Osteocyte (in vitro differentiated cells): ENCODE measurements at regions not wholly inside any gene's neighbourhood (a gene's known extent, or its start where the extent isn't known, plus 50 kb on each side); places are given as distances from the start of the nearest gene placed in this dataset.

Experiments used
- DNase-seq: peaks from one replicate; pipeline ENCODE4 v3.0.0; 2021; ENCODE audit warnings: mixed read lengths; ENCODE audit not compliant: unreplicated experiment; ENCODE audit errors: extremely low spot score
- H3K27ac Mint-ChIP-seq: one replicate; pipeline ENCODE4 v1.8.0; 2021; ENCODE audit warnings: mild to moderate bottlenecking, mixed read lengths; ENCODE audit not compliant: unreplicated experiment
- H3K27me3 Mint-ChIP-seq: one replicate; pipeline ENCODE4 v1.8.0; 2021; ENCODE audit warnings: mixed read lengths; ENCODE audit not compliant: unreplicated experiment
- H3K36me3 Mint-ChIP-seq: one replicate; pipeline ENCODE4 v1.8.0; 2021; ENCODE audit warnings: mixed read lengths; ENCODE audit not compliant: unreplicated experiment
- H3K4me1 Mint-ChIP-seq: one replicate; pipeline ENCODE4 v1.8.0; 2021; ENCODE audit warnings: mixed read lengths; ENCODE audit not compliant: unreplicated experiment
- H3K4me3 Mint-ChIP-seq: one replicate; pipeline ENCODE4 v1.8.0; 2021; ENCODE audit warnings: mild to moderate bottlenecking, moderate library complexity, mixed read lengths; ENCODE audit not compliant: unreplicated experiment
- H3K9me3 Mint-ChIP-seq: one replicate; pipeline ENCODE4 v1.8.0; 2021; ENCODE audit warnings: mixed read lengths; ENCODE audit not compliant: unreplicated experiment
- TF ChIP-seq, protein P1 (sequence below): fragments of 200-600 bp; sonication (generic); IDR thresholded peaks from 2 replicates; pipeline ENCODE4 v1.5.0; 2021; ENCODE audit warnings: antibody characterized with exemption, mild to moderate bottlenecking, moderate library complexity

DNA sequence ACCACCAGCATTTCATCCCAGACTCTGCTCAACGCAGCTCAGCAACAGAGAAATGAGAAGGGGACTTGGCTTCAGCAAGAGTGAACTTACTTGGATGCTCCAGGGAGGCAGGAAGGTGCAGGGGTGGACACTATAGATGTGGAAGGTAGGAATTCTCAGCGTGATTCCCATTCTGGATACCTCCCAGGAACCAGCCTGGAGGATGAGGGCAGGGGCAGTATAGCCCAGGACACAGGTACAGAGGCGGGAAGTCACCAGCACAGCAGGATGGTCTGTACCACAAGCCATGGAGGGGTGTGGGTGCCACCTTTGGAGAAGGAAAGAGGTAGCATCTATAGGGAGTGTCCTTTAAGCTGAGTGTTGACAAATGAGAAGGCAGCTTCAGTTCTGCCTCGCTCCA, 1275.2 kb downstream of the TBC1D22A start:
- no peak overlapping the region for H3K27ac Mint-ChIP-seq
- no peaks in the 10 kb centered on the region for H3K36me3 Mint-ChIP-seq
- TF ChIP-seq, protein P1, sequence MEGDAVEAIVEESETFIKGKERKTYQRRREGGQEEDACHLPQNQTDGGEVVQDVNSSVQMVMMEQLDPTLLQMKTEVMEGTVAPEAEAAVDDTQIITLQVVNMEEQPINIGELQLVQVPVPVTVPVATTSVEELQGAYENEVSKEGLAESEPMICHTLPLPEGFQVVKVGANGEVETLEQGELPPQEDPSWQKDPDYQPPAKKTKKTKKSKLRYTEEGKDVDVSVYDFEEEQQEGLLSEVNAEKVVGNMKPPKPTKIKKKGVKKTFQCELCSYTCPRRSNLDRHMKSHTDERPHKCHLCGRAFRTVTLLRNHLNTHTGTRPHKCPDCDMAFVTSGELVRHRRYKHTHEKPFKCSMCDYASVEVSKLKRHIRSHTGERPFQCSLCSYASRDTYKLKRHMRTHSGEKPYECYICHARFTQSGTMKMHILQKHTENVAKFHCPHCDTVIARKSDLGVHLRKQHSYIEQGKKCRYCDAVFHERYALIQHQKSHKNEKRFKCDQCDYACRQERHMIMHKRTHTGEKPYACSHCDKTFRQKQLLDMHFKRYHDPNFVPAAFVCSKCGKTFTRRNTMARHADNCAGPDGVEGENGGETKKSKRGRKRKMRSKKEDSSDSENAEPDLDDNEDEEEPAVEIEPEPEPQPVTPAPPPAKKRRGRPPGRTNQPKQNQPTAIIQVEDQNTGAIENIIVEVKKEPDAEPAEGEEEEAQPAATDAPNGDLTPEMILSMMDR: no peak
- no peak overlapping the region for H3K4me3 Mint-ChIP-seq
- DNase-seq: peak; percentile 59
- no peaks in the 10 kb centered on the region for H3K27me3 Mint-ChIP-seq
- H3K9me3 Mint-ChIP-seq: peaks cover 3% of the 10 kb centered on the region
- H3K4me1 Mint-ChIP-seq: no peaks in the 10 kb centered on the region

DNA sequence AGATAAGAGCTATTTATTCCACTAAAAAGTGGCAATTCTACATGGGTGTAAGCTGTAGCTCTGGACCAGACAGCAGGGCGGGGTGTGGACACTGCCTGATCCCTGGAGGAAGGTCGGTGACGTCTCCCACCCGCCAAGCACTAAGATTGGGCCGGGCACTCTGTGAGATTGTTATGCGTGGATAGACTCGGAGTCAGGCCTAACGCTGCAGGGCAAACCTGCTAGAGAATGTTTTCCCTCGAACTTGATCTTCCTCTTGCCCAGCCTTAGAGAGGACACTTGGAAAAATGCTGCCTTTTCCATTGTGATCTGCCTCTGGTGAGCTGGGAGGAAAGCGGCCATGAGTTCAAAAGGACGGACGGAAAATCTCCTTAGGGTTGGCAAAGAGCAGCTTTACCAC, 1273.4 kb downstream of the TBC1D22A start:
- H3K36me3 Mint-ChIP-seq: no peaks in the 10 kb centered on the region
- H3K27ac Mint-ChIP-seq: no peak overlapping the region
- DNase-seq: peak; percentile 59
- H3K4me1 Mint-ChIP-seq: no peaks in the 10 kb centered on the region
- H3K27me3 Mint-ChIP-seq: no peaks in the 10 kb centered on the region
- TF ChIP-seq, protein P1: no peak
- H3K9me3 Mint-ChIP-seq: peaks cover 3% of the 10 kb centered on the region
- H3K4me3 Mint-ChIP-seq: no peak overlapping the region

DNA sequence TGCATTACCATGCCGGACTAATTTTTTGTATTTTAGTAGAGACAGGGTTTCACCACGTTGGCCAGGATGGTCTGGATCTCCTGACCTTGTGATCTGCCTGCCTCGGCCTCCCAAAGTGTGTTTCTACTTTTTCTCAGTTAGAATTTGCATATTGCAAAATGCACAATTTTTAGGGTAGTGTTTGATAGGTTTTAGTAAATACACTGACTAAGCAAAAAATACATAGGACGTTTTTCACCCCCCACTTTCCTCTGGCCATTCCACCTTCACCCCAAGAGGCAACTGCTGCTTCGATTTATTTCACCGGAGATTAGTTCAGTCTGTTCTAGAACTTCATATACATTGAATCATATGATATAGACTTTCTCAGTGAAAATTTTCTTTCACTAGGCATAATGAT, 1269.1 kb downstream of the TBC1D22A start:
- H3K27ac Mint-ChIP-seq: no peak overlapping the region
- H3K9me3 Mint-ChIP-seq: no peaks in the 10 kb centered on the region
- TF ChIP-seq, protein P1: no peak
- H3K27me3 Mint-ChIP-seq: peaks cover 2% of the 10 kb centered on the region
- H3K4me3 Mint-ChIP-seq: no peak overlapping the region
- H3K36me3 Mint-ChIP-seq: no peaks in the 10 kb centered on the region
- peak; percentile 13 for DNase-seq
- H3K4me1 Mint-ChIP-seq: no peaks in the 10 kb centered on the region

DNA sequence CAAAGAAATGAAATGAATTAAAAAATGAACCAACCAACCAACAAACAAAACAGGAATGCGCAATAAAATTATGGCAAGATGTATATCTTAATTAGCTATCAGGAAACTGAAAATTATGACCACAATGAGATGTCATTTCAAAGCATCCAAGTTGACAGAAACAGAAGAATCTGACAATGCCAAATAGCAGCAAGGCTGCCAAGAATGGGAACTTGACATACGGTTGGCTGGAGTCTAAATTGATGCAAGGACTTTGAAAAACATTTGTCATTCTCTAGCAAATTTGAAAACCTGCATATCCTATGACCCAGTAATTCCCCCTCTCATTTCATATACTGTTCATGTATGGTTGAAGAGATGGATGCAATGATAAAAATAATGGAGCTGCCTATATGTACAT, 1262.6 kb downstream of the TBC1D22A start:
- no peaks in the 10 kb centered on the region for H3K4me1 Mint-ChIP-seq
- no peak for DNase-seq
- peaks cover 23% of the 10 kb centered on the region for H3K9me3 Mint-ChIP-seq
- TF ChIP-seq, protein P1: no peak
- H3K27me3 Mint-ChIP-seq: peaks cover 2% of the 10 kb centered on the region
- H3K27ac Mint-ChIP-seq: no peak overlapping the region
- H3K4me3 Mint-ChIP-seq: no peak overlapping the region
- no peaks in the 10 kb centered on the region for H3K36me3 Mint-ChIP-seq

DNA sequence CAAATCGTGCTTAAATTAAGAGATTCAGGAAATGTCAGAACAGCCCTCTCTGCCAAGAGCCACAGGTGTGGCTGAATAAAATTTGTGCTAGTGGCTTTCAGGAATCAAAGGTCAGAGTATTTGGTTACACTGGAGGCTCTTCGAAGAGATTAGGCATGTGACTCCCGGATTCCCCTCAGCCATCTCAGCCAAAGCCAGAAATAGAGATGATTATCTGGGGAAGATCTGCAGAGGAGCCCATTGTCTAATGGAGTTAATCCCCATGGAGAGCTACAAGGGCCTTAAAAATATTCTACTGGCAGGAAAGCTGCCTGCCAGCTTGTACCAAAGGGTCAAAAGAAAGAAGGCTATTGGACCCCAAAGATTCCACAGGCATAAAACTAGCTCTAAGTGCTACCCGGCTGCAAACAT, 1259.5 kb downstream of the TBC1D22A start:
- TF ChIP-seq, protein P1: no peak
- Mint-ChIP-seq H3K9me3 (peaks cover 43% of the 10 kb centered on the region), H3K4me1 (no peaks in the 10 kb centered on the region), H3K4me3 (no peak overlapping the region), H3K36me3 (no peaks in the 10 kb centered on the region), H3K27ac (no peak overlapping the region), H3K27me3 (no peaks in the 10 kb centered on the region)
- no peak for DNase-seq
